ENCODE measurements at regions not wholly inside any gene's neighbourhood (a gene's known extent, or its start where the extent isn't known, plus 50 kb on each side); places are given as distances from the start of the nearest gene placed in this dataset.

DNA sequence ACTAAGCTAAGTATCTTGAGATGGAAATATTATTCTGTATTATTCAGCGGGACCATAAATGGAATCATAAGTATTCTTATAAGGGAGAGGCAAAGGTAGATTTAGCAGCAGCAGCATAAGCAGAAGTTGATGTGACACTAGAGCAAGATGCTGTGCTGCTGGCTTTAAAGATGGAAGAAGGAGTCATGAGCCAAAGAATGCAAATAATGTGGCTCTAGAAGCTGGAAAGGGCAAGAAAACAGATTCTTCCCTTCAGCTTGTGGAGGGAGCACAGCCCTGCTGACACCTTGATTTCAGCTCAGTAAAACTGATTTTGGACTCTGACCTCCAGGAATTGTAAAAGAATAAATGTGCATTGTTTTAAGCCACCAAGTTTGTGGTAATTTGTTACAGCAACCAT is 144.2 kb upstream of the ANKRD28 start:
- Mint-ChIP-seq H3K36me3 (peaks cover 4 to 24% of the 10 kb centered on the region in 2 donors), H3K27ac (no peak overlapping the region), H3K27me3 (no peaks in the 10 kb centered on the region), H3K4me1 (no peaks in the 10 kb centered on the region), H3K9me3 (peaks cover 0 to 16% (median 9%) of the 10 kb centered on the region in 7 donors), H3K4me3 (no peak overlapping the region)
- ATAC-seq (ENCODE audit: low read depth in 2 of 2), result no peak
- DNase-seq, result no peak

DNA sequence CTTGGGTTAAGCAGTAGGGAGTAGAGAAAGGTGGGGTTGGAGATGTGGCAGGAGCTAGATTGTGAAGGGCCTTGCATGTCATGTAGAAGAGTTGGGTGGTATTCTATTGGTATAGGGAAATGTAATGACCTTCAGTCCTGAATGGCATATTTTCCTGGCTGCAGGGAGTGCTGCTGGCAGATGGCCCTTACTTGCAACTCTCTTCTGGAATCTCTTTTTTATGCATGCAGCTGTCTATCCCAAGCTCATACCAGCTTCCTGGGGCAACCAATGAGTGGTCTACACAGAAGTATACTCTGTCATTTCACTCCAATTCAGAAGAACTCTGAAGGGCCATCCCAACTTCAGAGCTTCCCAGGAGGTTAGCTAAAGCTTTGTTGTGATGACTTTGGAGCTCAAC is 144.7 kb upstream of the ANKRD28 start:
- no peak for ATAC-seq (ENCODE audit: low read depth in 2 of 2)
- H3K9me3 Mint-ChIP-seq, result peaks cover 0 to 16% (median 9%) of the 10 kb centered on the region in 7 donors
- no peak for DNase-seq
- H3K27me3 Mint-ChIP-seq, result no peaks in the 10 kb centered on the region
- no peaks in the 10 kb centered on the region for H3K4me1 Mint-ChIP-seq
- no peak overlapping the region for H3K4me3 Mint-ChIP-seq
- H3K36me3 Mint-ChIP-seq, result peaks cover 4 to 24% of the 10 kb centered on the region in 2 donors
- H3K27ac Mint-ChIP-seq, result no peak overlapping the region

DNA sequence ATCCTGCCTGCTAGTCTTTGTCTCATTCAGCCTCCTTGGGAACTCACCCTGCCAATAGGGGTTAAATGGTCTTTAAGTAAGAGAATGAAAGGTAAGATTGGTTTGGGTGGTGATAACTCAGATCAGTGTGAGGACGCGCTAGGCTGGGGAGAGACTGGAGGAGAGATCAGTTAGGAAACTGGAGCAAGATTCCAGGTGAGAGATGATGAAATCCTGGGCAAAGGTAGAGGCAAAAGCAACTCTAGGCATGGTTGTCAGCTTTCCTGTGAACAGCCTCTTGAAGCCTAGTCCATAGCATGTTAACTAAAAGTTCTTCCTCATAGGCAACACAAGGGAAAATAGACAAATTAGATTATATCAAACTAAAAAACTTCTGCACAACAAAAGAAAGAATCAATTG is 145.2 kb upstream of the ANKRD28 start:
- Mint-ChIP-seq H3K27ac (no peak overlapping the region), H3K27me3 (no peaks in the 10 kb centered on the region), H3K9me3 (peaks cover 0 to 16% (median 9%) of the 10 kb centered on the region in 7 donors)

DNA sequence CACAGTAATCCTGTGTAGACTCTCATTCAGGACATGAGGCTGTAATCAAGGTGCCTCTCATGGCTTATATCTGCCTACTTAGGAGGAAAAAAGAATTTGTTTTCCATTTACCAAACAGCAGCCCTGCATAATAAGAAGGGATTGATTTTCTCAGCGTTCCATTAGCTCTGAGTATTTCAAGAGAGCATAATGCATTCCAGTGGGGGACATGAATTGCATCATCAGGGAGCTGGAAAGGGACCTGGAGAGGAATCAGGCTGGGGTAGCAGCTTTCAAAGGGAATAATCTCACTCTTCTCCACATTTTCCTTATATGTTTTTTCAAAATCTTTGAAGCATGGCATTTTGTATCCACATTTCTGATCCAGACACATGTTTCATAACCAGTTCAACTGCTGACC is 150.6 kb upstream of the ANKRD28 start:
- ATAC-seq (ENCODE audit: low read depth in 2 of 2) (no peak), DNase-seq (no peak)
- peaks cover 6 to 8% of the 10 kb centered on the region in 2 donors for H3K36me3 Mint-ChIP-seq
- no peak overlapping the region for H3K4me3 Mint-ChIP-seq
- H3K27me3 Mint-ChIP-seq, result no peaks in the 10 kb centered on the region
- H3K4me1 Mint-ChIP-seq, result no peaks in the 10 kb centered on the region
- peaks cover 0 to 2% (median 0%) of the 10 kb centered on the region in 7 donors for H3K9me3 Mint-ChIP-seq
- peak overlapping the region in 1 of 6 donors; percentile 24 for H3K27ac Mint-ChIP-seq

More for the DNA sequence above, 145.2 kb upstream of the ANKRD28 start:
- DNase-seq (no peak), ATAC-seq (ENCODE audit: low read depth in 2 of 2) (no peak)
- Mint-ChIP-seq H3K4me1 (no peaks in the 10 kb centered on the region), H3K36me3 (peaks cover 4 to 24% of the 10 kb centered on the region in 2 donors), H3K4me3 (no peak overlapping the region)

DNA sequence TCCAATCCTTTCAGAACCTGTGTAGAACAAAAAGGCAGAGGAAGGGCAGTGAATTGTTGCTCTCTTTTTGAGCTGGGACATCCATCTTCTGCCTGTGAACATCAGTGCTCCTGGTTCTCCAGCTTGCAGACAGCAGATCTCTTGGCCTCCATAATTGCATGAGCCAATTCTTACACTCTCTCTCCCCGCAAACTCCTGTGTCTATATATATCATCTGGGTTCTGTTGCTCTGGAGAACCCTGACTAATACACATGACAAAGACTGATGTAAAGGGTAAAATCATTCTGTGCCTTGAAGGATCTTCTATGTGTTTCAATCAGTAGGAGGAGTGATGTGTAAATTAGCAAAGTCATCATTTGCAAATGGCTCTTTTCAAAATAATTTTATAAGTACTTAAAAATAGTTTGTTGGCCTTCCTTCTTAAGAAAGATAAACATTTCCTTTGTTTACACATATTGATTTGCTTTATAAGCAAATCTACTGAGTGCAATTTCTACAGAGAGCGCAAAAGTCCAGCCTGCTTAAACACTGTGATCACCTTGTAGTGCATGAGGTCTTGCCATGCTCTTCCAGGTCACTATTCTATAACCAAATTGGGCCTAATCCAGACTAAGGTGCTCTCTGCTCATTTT is 154.9 kb upstream of the ANKRD28 start:
- Mint-ChIP-seq H3K9me3 (peaks cover 0 to 2% (median 0%) of the 10 kb centered on the region in 7 donors), H3K4me3 (no peak overlapping the region), H3K27ac (no peak overlapping the region), H3K27me3 (peaks cover 0 to under 1% (median 0%) of the 10 kb centered on the region in 3 donors), H3K36me3 (peaks cover 6 to 8% of the 10 kb centered on the region in 2 donors), H3K4me1 (no peaks in the 10 kb centered on the region)
- DNase-seq, result no peak
- ATAC-seq (ENCODE audit: low read depth in 2 of 2), result no peak

DNA sequence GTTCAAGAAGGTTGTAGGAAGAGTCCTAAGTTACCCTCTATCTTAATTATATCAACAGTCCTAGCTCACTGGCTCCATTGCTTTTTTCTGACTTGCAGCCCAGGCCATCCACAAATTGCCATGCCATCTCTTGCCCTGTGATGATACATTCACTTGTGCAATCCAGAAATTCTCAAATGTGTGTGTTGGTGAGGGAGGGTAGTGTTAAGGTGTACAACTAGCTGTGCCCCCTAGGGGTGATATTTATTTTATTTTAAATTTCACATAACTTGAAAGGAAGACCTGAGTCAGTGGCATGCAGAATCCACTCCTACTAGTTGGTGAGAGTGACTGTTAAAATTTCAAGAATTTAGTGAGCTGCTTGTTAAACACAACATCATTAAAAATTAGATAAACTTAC is 156.1 kb upstream of the ANKRD28 start:
- DNase-seq (no peak), ATAC-seq (ENCODE audit: low read depth in 2 of 2) (no peak)
- H3K27me3 Mint-ChIP-seq, result peaks cover 0 to 4% (median 0%) of the 10 kb centered on the region in 3 donors
- peaks cover 6 to 8% of the 10 kb centered on the region in 2 donors for H3K36me3 Mint-ChIP-seq
- peaks cover 0 to 2% (median 0%) of the 10 kb centered on the region in 7 donors for H3K9me3 Mint-ChIP-seq
- no peaks in the 10 kb centered on the region for H3K4me1 Mint-ChIP-seq
- H3K27ac Mint-ChIP-seq, result no peak overlapping the region
- H3K4me3 Mint-ChIP-seq, result no peak overlapping the region

DNA sequence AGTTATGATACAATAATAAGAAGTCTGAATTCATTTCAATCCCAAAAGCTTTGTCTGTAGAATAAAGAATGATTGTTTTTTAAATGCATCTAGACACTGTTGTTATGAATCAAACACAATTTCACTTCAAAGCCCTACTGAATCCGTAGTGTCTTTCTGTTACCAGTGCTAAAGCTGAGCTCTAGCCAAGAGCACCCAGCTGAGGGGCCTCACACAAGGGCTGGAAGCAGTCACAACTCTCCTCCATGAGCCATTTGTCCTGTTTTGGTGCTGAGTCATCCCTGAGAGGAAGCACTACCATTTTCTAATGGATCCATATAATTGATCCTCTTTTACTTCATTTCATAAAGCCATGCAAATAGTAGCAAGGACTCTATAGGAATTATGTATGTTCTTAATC is 158.2 kb upstream of the ANKRD28 start:
- no peaks in the 10 kb centered on the region for H3K4me1 Mint-ChIP-seq
- DNase-seq (no peak), ATAC-seq (ENCODE audit: low read depth in 2 of 2) (no peak)
- no peaks in the 10 kb centered on the region for H3K9me3 Mint-ChIP-seq
- H3K27ac Mint-ChIP-seq, result no peak overlapping the region
- H3K4me3 Mint-ChIP-seq, result no peak overlapping the region
- peaks cover 0 to 4% (median 0%) of the 10 kb centered on the region in 3 donors for H3K27me3 Mint-ChIP-seq
- H3K36me3 Mint-ChIP-seq, result no peaks in the 10 kb centered on the region

DNA sequence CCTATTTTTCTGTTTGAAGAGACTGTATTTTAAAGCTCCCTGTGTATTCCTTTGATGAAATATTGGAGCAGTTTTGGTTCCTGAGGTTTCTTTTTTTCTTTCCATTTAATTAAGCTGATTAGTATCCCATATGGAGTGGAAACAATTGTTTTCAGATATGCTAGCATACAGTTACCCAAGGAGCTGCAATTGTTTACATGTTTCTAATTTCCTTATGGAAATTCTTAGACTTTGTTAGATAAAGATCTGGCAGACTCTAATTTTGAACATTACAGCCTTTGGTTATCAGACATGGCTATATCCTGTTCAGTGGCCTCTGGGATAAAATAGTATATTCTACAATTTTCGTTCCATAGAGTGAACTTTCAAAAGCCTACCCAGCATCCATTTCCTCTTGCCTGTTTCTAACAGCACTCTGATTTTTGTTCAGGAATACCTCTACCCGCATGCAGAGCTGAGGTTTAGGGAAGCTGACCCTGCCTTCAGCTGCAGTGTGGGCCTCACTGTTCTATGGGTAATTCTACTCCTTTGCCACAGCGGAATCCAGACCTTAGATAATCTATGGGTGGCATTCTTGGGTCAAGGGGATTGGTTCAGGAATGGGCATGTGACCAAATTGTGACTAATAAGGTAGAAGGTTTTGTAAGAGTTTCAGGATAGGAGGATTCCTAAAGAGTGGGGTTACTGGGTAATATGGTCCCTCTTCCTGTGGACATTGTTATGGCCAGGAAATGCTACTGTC is 161.1 kb upstream of the ANKRD28 start:
- H3K4me1 Mint-ChIP-seq, result no peaks in the 10 kb centered on the region
- H3K36me3 Mint-ChIP-seq, result no peaks in the 10 kb centered on the region
- DNase-seq, result no peak
- H3K27ac Mint-ChIP-seq, result no peak overlapping the region
- peaks cover 0 to 4% (median 0%) of the 10 kb centered on the region in 3 donors for H3K27me3 Mint-ChIP-seq
- no peaks in the 10 kb centered on the region for H3K9me3 Mint-ChIP-seq
- no peak for ATAC-seq (ENCODE audit: low read depth in 2 of 2)
- H3K4me3 Mint-ChIP-seq, result no peak overlapping the region

DNA sequence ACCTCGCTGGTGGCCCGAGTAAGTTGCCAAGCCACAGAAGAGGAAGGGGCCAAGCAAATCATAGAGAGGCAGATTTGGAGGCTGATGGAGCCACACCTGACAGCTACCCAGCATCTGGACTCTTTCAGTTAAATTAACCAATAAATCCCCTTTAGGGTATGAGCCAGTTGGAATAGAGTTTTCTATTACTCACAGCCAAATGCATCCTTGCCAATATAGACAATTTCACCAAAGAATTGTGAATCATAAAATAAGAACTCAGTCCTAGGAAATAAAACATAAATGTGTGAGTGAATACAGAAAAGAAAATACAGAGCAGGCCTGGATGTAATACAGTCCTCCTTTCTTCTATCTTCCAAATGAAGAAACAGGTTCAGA is 161.6 kb upstream of the ANKRD28 start:
- H3K9me3 Mint-ChIP-seq, result no peaks in the 10 kb centered on the region
- no peak for DNase-seq
- H3K27me3 Mint-ChIP-seq, result peaks cover 0 to 4% (median 0%) of the 10 kb centered on the region in 3 donors
- no peak for ATAC-seq (ENCODE audit: low read depth in 2 of 2)
- H3K36me3 Mint-ChIP-seq, result no peaks in the 10 kb centered on the region
- no peak overlapping the region for H3K27ac Mint-ChIP-seq
- no peak overlapping the region for H3K4me3 Mint-ChIP-seq
- peaks cover 0 to 5% (median 0%) of the 10 kb centered on the region in 3 donors for H3K4me1 Mint-ChIP-seq

DNA sequence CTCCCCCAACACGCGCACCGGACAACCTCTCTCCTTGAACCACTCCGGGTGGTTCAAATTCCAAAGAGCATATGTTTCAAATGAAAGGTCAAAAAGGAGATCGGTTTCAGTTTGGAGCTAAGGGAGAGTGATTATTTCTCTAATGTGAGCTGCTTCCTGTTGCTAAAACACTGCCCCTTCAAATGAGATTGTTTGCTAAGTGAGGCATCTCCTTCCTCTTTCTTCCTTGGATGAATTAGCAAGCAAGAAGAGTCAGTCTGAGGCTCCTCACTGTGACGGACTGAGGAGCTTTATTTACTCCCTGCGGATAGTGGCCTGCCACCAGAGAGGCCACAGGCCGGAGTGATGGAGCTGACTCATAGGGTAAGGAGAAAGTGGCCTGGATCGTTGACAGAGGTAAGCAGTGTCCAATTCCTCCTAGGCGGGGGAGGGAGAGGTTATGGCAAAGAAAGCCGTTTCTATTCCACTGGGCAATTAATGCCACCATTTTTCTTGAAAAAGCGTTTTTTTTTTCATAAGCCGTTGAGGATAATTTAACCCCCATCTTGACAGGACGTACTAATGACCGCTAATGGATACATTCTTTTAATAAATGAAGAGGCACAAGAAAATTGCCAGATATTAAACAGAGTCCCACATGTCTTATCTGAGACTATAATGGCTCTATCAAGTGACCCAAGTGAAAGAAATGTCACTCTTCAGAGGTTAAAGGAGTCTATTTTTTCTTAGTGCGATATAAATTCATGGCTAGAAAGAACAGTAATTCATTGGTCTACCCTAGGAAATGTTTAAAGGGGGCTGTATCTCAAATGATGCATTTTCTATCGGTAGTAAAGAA is 167.0 kb upstream of the ANKRD28 start:
- H3K27me3 Mint-ChIP-seq, result no peaks in the 10 kb centered on the region
- H3K4me3 Mint-ChIP-seq, result no peak overlapping the region
- H3K27ac Mint-ChIP-seq, result peak overlapping the region in 2 of 6 donors; percentile 4 to 43
- no peaks in the 10 kb centered on the region for H3K36me3 Mint-ChIP-seq
- no peaks in the 10 kb centered on the region for H3K9me3 Mint-ChIP-seq
- peaks cover 0 to 6% (median 0%) of the 10 kb centered on the region in 3 donors for H3K4me1 Mint-ChIP-seq
- ATAC-seq (ENCODE audit: low read depth in 2 of 2) (no peak), DNase-seq (no peak)

DNA sequence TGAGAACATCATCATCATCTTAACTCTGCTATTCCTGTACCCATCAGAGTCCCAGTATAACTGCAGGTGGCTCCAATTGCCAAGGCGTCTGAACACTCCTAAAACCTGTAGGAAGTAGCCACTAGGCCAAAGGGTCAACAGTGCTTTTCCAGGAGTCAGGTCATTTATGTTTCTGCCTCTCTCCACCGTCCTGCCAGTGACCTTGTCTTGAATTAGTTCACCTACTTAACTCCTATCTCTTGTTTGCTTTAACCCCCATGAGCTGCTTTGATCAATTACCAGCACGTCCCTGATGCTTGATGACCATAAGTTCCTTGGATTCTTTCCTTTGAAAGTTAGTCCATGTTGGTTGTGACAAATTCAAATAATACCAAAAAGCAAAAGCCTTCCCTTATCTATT is 169.8 kb upstream of the ANKRD28 start:
- no peak overlapping the region for H3K4me3 Mint-ChIP-seq
- no peak overlapping the region for H3K27ac Mint-ChIP-seq
- H3K4me1 Mint-ChIP-seq, result peaks cover 0 to 6% (median 0%) of the 10 kb centered on the region in 3 donors
- DNase-seq, result no peak
- H3K27me3 Mint-ChIP-seq, result no peaks in the 10 kb centered on the region
- no peaks in the 10 kb centered on the region for H3K36me3 Mint-ChIP-seq
- no peak for ATAC-seq (ENCODE audit: low read depth in 2 of 2)
- H3K9me3 Mint-ChIP-seq, result peaks cover 0 to 6% (median 0%) of the 10 kb centered on the region in 7 donors

DNA sequence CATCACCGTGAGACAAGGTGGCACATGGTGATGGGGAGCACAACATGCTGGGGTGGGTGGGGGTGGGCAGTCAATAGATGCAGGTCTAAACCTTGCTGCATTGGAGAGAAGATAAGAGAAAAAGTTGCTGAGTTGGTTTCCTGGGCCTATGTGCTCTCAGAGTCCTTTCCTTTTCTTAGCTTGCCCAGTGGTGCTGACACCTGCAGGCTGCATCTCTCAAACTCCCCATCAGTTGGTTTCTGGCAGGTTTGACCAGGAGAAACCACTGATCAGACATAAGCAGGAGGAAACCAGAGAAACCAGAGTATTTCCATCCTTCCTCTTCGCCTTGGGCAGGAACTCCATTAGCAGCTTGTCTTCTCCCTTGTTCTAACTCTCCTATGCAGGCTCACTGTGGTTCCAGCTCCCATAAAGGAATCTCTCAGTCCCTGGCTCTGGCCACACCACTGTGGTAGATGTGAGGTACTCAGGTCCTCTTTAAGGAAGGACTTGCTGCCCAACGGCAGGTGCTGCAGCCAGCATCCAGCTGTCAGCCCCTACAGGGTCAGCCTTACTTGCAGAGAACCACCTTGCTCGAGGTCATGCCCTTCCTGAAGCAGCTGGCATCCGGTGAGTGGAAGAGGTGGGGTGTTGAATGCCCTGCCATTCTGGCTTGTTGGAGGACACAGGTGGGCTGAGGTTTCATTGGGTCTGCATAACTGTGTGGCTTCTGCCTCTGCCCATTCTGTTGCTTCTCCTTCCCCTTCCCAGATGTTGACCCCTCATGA is 172.3 kb upstream of the ANKRD28 start:
- H3K4me3 Mint-ChIP-seq, result peak overlapping the region in 1 of 8 donors; percentile 41

DNA sequence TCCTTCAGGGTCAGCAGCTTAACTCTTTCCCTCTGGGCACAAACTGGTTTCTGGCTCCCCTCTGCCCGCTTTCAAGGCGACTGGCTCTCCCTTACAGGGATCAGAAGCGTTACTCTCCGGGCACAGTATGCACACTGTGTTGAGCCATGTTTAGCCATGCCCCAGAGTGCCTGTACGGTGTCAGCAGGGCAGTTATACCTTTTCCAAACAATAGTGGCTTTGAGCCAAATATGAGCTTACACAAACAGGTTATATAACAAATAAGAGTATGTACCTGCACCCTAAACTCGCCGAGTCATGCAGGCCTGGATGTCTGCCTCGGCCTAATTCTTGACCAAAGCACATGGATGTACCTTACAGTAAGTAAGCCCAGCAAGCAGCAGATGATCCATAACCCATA is 175.6 kb upstream of the ANKRD28 start:
- no peak overlapping the region for H3K27ac Mint-ChIP-seq
- H3K27me3 Mint-ChIP-seq, result peaks cover 0 to 6% (median 4%) of the 10 kb centered on the region in 3 donors
- H3K4me3 Mint-ChIP-seq, result no peak overlapping the region
- no peaks in the 10 kb centered on the region for H3K4me1 Mint-ChIP-seq
- no peak for ATAC-seq (ENCODE audit: low read depth in 2 of 2)
- H3K9me3 Mint-ChIP-seq, result peaks cover 0 to 6% (median 0%) of the 10 kb centered on the region in 7 donors
- H3K36me3 Mint-ChIP-seq, result no peaks in the 10 kb centered on the region
- DNase-seq, result no peak

More for the DNA sequence above, 172.3 kb upstream of the ANKRD28 start:
- Mint-ChIP-seq H3K27me3 (no peaks in the 10 kb centered on the region), H3K9me3 (peaks cover 0 to 6% (median 0%) of the 10 kb centered on the region in 7 donors), H3K27ac (no peak overlapping the region), H3K36me3 (no peaks in the 10 kb centered on the region), H3K4me1 (no peaks in the 10 kb centered on the region)
- ATAC-seq (ENCODE audit: low read depth in 2 of 2), result no peak
- DNase-seq, result no peak
